ENCODE measurements at regions not wholly inside any gene's neighbourhood (a gene's known extent, or its start where the extent isn't known, plus 50 kb on each side); places are given as distances from the start of the nearest gene placed in this dataset.

DNA sequence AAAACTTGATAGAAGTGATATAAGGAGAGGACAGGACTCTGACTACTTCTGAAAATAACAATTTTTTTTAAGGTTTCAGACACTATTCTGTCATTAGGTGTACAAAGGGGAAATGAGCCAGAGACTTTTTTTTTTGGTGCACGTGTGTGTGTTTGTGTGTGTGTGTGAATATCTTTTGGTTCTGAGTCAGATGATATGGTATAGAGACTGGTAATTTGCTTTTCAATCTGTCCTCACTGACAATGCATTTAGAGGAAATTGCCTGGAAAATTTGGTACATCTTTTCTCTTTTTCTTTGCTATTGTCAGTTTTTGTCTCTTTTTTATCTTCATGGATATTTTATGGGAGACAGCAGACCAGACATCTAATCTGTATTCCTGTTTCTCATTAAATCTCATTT lies 59.3 kb downstream of the DDIT4L start:
- no peaks in the 10 kb centered on the region for H3K27me3 Mint-ChIP-seq
- no peak overlapping the region for H3K27ac Mint-ChIP-seq
- H3K9me3 Mint-ChIP-seq: peaks cover 1 to 4% (median 1%) of the 10 kb centered on the region in 3 donors
- no peaks in the 10 kb centered on the region for H3K36me3 Mint-ChIP-seq
- H3K4me1 Mint-ChIP-seq: no peaks in the 10 kb centered on the region
- no peak overlapping the region for H3K4me3 Mint-ChIP-seq

DNA sequence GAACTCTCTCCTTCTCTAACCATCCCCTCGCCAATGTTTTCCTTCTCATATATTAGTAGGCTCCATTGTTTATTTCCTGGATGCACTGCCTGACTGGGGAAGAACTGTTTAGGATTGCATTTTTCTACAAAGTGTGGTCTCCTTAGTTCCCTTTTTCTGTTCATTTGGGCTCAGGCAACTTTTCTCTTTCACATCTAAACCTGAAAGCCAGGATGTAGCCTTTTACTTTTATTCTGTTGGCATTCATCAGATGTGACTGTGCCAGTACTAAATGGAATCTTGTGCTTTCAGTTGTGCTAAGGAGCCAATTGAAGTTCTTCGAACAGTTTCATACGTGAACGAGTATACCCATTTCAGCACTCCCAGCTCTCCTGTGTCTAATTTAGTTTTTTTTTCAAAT lies 59.8 kb downstream of the DDIT4L start:
- no peaks in the 10 kb centered on the region for H3K4me1 Mint-ChIP-seq
- H3K4me3 Mint-ChIP-seq: no peak overlapping the region
- peaks cover 1 to 5% (median 1%) of the 10 kb centered on the region in 3 donors for H3K9me3 Mint-ChIP-seq
- H3K27me3 Mint-ChIP-seq: no peaks in the 10 kb centered on the region
- no peak overlapping the region for H3K27ac Mint-ChIP-seq
- no peaks in the 10 kb centered on the region for H3K36me3 Mint-ChIP-seq

DNA sequence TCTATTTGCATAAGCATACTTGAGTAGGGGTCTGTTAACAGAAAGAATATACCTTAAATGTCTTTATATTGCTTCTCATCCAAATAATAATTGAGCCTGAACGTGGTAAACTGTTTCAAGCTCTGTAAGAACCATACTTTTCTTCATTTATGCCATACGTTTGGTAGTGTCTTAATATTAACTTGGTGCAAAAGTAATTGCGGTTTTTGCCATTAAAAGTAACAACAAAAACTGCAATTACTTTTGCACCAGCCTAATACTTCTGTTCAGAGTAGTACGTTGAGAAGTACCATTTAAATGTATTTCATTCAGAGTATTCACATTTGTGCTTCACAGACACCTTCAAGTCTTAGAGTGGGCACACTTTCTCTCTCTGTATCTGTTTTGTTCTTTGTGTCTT lies 60.5 kb downstream of the DDIT4L start:
- no peaks in the 10 kb centered on the region for H3K4me1 Mint-ChIP-seq
- H3K27ac Mint-ChIP-seq: no peak overlapping the region
- no peak overlapping the region for H3K4me3 Mint-ChIP-seq
- peaks cover 1 to 12% (median 5%) of the 10 kb centered on the region in 3 donors for H3K9me3 Mint-ChIP-seq
- H3K36me3 Mint-ChIP-seq: no peaks in the 10 kb centered on the region
- no peaks in the 10 kb centered on the region for H3K27me3 Mint-ChIP-seq

DNA sequence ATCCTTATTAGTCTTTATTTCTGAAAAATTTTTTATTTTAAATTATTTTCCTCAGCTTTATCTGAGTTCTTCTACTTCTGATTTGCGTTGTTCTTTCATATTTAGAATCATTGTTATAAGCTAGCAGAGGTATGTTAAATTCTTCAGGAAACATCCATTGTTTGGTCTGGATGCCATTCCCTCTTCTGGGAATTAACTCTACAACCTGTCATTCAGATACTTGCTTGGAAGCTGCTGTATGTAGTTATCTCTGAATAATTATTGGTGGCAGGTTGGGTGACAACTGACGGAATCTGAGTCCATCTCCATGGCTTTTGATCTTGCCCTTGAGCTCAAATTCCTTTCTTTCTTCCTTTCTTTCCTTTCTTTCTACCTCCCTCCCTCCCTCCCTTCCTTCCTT lies 61.9 kb downstream of the DDIT4L start:
- H3K4me3 Mint-ChIP-seq: no peak overlapping the region
- peaks cover 1 to 23% (median 5%) of the 10 kb centered on the region in 3 donors for H3K9me3 Mint-ChIP-seq
- H3K27ac Mint-ChIP-seq: no peak overlapping the region

DNA sequence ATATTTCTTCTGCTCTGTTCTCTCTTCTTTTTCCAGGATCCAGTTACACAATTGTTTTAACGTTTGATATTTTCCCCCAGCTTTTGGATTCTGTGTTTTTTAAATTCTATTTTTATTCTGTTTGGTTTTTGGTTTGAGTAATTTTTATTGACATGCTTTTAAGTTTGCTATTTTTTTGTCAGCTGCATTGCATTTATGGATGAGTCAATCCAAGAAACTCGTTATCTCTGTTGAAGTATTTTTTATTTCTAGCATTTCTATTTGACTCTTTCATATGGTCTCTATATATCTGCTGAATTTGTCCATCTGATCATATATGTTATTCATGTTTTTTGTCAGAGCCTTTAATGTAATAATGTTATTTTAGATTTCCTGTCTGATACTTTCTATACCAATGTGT lies 65.6 kb downstream of the DDIT4L start:
- Mint-ChIP-seq H3K4me1 (no peaks in the 10 kb centered on the region), H3K27me3 (peaks cover 6% of the 10 kb centered on the region), H3K4me3 (no peak overlapping the region), H3K36me3 (no peaks in the 10 kb centered on the region), H3K9me3 (peaks cover 1 to 26% (median 10%) of the 10 kb centered on the region in 3 donors), H3K27ac (no peak overlapping the region)

More for the DNA sequence above, 61.9 kb downstream of the DDIT4L start:
- Mint-ChIP-seq H3K4me1 (no peaks in the 10 kb centered on the region), H3K36me3 (no peaks in the 10 kb centered on the region), H3K27me3 (no peaks in the 10 kb centered on the region)

DNA sequence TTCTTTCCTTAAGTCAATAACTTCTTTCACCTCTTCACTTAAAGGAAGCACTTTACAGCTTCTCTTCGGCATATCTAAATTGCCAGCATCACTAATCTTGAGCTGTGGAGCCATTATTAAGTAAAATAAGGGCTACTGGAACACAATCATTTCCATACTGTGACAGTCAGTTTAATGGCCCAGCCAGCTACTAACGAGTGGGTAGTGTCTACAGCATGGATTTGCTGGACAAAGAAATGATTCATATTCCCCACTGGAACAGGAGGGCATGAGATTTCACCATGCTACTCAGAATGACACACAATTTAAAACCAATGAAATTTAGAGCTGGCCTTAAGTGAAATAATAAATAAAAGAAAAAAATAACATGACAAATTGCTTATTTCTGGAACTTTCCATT lies 72.1 kb downstream of the DDIT4L start:
- Mint-ChIP-seq H3K27ac (no peak overlapping the region), H3K27me3 (peaks cover 9% of the 10 kb centered on the region), H3K9me3 (peaks cover 0 to 6% (median 3%) of the 10 kb centered on the region in 3 donors), H3K4me1 (no peaks in the 10 kb centered on the region), H3K36me3 (no peaks in the 10 kb centered on the region), H3K4me3 (no peak overlapping the region)

DNA sequence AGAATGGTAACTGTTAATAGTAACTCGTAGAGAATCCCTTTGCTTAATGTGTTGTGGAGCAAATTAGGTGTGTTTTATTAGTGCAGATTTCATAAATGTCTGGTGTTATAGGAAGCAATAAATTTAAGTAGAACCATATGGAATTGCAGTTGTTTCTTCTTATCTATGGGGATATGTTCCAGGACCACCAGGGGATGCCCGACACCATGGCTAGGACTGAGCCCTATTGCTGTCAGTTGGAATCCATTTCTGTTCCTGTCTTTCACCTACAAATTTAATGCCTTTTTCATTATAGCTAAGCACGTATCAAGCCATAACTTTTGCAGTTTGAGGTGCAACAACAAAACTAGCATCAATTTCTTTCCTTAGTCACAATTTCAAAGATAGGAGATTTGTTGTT lies 72.5 kb downstream of the DDIT4L start:
- Mint-ChIP-seq H3K4me3 (no peak overlapping the region), H3K27ac (no peak overlapping the region), H3K36me3 (no peaks in the 10 kb centered on the region)

DNA sequence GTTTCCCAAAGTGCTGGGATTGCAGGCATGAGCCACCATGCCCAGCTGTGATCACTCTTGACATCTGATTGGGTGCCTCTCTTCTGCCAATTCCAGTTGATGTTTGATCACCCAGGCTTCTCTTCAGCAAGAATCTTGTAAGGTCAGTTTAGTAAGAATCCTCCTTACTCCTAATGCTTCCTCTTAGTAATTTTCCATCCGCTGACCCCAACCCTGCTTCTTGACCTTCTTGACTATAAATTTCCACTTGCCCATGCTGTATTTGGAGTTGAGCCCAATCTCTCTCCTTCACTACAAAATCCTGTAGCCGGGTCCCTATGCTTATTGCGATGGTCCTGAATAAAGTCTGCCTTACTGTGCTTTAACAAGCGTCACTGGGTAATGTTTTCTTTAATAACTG lies 75.4 kb downstream of the DDIT4L start:
- H3K27ac Mint-ChIP-seq: no peak overlapping the region
- no peak overlapping the region for H3K4me3 Mint-ChIP-seq
- no peaks in the 10 kb centered on the region for H3K36me3 Mint-ChIP-seq
- H3K27me3 Mint-ChIP-seq: peaks cover 3% of the 10 kb centered on the region
- no peaks in the 10 kb centered on the region for H3K4me1 Mint-ChIP-seq
- H3K9me3 Mint-ChIP-seq: peaks cover 0 to under 1% (median under 1%) of the 10 kb centered on the region in 3 donors

More for the DNA sequence above, 72.5 kb downstream of the DDIT4L start:
- peaks cover 9% of the 10 kb centered on the region for H3K27me3 Mint-ChIP-seq
- H3K9me3 Mint-ChIP-seq: peaks cover 0 to 6% (median 3%) of the 10 kb centered on the region in 3 donors
- H3K4me1 Mint-ChIP-seq: no peaks in the 10 kb centered on the region

DNA sequence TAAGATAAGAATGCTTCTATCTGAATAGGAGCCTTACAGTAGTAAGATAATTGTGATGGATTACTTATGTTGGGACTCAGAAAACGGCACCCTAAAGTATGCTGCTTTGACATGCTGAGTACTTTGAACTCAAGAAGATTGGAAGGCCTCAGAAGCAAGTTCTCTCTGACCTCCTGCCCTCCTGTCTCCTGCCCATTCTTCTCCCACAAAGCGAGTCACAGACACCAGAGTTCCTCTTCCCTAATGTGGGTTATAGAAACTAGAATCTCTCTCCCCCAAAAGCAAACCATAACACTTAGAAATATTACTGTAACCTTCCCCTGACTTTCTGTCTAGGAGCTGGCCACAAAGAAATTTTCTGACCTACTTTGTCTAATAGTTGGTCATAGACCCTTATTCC lies 76.5 kb downstream of the DDIT4L start:
- Mint-ChIP-seq H3K4me3 (no peak overlapping the region), H3K27ac (no peak overlapping the region), H3K9me3 (no peaks in the 10 kb centered on the region), H3K27me3 (peaks cover 1% of the 10 kb centered on the region), H3K36me3 (no peaks in the 10 kb centered on the region), H3K4me1 (peaks cover 0 to 3% (median 1%) of the 10 kb centered on the region in 3 donors)

DNA sequence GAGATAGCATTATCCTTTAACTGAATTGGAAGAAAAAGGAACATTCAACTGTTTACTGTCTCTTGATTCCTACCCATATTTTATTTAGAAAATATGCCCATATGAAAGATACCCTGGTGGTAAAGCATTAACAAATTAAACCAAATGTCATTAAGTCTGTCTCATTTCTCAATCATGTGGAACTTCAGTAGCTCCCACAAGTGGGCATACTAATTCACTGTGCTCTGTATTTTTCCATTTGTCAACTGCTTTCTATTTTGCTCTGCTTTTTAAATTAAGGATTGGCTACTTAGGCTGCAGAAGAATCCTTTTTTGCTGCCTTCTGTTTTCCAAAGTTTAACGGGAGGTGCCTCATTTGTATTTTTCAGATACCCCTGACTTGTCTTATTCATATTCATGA lies 77.2 kb downstream of the DDIT4L start:
- H3K27me3 Mint-ChIP-seq: peaks cover 1% of the 10 kb centered on the region
- no peak overlapping the region for H3K27ac Mint-ChIP-seq
- H3K36me3 Mint-ChIP-seq: no peaks in the 10 kb centered on the region
- H3K4me1 Mint-ChIP-seq: peaks cover 3 to 5% (median 5%) of the 10 kb centered on the region in 3 donors
- no peak overlapping the region for H3K4me3 Mint-ChIP-seq
- H3K9me3 Mint-ChIP-seq: no peaks in the 10 kb centered on the region

DNA sequence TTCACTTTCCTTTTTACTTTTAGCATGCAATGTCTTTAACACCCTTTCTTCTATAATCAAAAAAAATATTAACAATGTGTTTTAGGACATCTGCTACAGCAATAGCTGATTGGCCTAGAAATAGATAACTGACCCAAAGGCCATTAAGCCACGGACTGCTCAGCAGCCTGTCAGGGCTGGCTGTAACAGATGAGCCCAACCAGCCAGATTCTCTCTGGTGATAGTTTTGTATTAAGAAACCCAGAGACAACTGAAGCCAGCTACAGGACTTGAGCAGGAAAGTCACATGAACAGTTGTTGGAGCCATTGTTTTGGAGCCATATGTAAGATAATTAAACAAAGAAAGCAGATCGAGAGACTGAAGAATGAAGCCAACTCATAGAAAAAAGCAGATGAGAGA lies 80.3 kb downstream of the DDIT4L start:
- Mint-ChIP-seq H3K36me3 (no peaks in the 10 kb centered on the region), H3K27me3 (no peaks in the 10 kb centered on the region), H3K4me1 (peaks cover 13 to 17% (median 17%) of the 10 kb centered on the region in 3 donors), H3K27ac (no peak overlapping the region), H3K9me3 (no peaks in the 10 kb centered on the region), H3K4me3 (no peak overlapping the region)

DNA sequence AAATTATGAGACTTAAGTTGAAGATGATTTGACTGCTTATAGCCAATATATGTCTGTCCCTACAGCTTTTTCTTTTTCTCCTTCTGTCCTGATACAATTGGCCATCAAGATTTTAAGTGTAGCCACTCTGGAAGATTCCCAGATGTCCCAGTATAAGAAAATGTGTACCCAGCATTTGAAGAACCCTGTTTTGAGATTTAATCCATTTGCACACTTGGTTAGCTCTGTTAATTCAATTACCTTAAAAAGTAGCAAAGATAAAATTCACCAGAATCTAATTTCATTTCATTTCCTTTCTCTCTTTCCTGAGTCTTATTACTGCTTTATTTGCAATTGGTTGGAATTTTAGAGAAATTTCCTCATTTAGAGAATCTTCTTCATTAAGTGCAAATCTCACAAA lies 81.4 kb downstream of the DDIT4L start:
- no peak overlapping the region for H3K4me3 Mint-ChIP-seq
- H3K27me3 Mint-ChIP-seq: no peaks in the 10 kb centered on the region
- no peaks in the 10 kb centered on the region for H3K9me3 Mint-ChIP-seq
- H3K27ac Mint-ChIP-seq: no peak overlapping the region
- peaks cover 13 to 17% (median 17%) of the 10 kb centered on the region in 3 donors for H3K4me1 Mint-ChIP-seq
- H3K36me3 Mint-ChIP-seq: no peaks in the 10 kb centered on the region

DNA sequence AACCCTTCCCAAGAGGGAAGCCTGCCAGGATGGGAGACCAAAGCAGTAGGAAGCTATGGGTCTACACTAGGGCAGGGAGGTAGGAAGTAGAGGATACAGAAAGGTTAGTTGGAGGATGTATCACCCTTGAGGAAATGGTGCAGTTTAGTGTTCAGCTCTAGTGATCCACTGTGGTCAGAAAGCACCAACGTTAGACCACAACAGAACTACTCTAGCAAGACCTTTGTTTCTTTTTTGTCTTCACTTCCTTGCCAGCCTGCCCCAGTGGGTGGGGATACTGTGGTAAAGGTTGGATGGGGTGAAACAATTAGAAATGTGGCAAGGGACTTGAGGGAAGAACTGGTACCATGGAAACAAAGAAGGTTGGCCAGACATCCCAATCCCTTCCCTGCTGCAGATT lies 83.3 kb downstream of the DDIT4L start:
- Mint-ChIP-seq H3K9me3 (no peaks in the 10 kb centered on the region), H3K27me3 (no peaks in the 10 kb centered on the region), H3K27ac (no peak overlapping the region), H3K36me3 (no peaks in the 10 kb centered on the region), H3K4me3 (peak overlapping the region in 2 of 4 donors; percentile 52 to 59), H3K4me1 (peaks cover 13 to 20% (median 19%) of the 10 kb centered on the region in 3 donors)

DNA sequence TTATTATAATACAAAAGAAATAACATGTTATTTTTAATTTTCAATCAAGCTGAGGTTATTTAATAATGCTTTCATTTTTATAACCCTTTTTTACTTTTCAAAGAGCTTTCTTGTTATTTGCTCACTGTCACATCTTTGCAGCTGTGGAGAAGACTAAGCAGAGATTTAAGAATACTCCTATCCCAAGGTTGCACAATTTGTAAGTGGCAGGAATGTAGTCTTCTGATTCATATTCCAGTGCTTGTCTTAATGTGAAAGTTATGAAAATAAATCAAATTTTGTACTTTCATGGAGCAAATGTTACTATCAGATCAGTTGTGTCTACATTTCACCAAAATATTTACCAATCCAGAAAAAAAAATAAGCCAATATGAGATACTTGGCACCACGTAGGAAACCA lies 86.6 kb downstream of the DDIT4L start:
- Mint-ChIP-seq H3K36me3 (no peaks in the 10 kb centered on the region), H3K27ac (no peak overlapping the region), H3K27me3 (peaks cover 10% of the 10 kb centered on the region), H3K9me3 (no peaks in the 10 kb centered on the region), H3K4me1 (peaks cover 18 to 35% (median 32%) of the 10 kb centered on the region in 3 donors), H3K4me3 (no peak overlapping the region)

DNA sequence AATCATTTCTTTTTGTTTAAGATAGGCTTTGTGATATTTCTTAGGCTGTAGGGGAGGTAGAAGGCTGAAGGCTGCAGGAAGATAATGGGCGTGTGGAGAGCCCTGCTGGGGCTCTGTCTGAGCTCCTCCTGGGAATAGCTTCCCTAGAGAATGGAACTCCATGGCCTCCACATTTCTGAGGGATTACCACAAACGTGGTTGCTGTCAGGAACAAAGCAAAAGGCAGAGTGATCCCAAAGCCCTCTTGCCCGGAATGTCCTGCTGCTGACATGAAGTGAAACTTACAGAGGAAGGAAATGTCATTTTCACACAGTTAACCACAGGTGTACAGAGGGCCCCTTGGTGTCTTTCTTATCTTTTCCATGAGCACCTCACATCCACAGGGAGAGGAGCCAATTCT lies 89.3 kb downstream of the DDIT4L start:
- Mint-ChIP-seq H3K9me3 (no peaks in the 10 kb centered on the region), H3K27ac (no peak overlapping the region), H3K4me3 (peak overlapping the region in 2 of 4 donors; percentile 56 to 83), H3K27me3 (peaks cover 10% of the 10 kb centered on the region), H3K4me1 (peaks cover 9 to 18% (median 18%) of the 10 kb centered on the region in 3 donors), H3K36me3 (no peaks in the 10 kb centered on the region)

DNA sequence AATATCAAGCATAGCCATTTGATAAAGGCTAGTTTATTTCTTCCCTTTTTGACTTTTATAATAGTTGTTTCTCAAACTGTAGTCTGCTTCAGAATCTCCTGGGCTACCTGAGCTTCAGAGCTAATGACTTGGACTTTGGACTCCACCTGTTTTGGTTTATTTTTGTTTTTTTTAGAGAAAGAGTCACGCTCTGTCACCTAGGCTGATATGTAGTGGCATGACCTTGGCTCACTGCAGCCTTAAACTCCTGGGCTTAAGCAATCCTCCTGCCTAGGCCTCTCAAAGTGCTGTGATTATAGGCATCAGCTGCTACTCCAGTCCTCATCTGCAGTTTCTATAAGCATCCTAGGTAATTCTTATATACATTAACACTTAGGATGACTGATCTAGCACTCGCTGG lies 90.5 kb downstream of the DDIT4L start:
- H3K36me3 Mint-ChIP-seq: no peaks in the 10 kb centered on the region
- H3K9me3 Mint-ChIP-seq: no peaks in the 10 kb centered on the region
- no peak overlapping the region for H3K27ac Mint-ChIP-seq
- H3K27me3 Mint-ChIP-seq: peaks cover 11% of the 10 kb centered on the region
- H3K4me1 Mint-ChIP-seq: peaks cover 18 to 21% (median 20%) of the 10 kb centered on the region in 3 donors
- no peak overlapping the region for H3K4me3 Mint-ChIP-seq

DNA sequence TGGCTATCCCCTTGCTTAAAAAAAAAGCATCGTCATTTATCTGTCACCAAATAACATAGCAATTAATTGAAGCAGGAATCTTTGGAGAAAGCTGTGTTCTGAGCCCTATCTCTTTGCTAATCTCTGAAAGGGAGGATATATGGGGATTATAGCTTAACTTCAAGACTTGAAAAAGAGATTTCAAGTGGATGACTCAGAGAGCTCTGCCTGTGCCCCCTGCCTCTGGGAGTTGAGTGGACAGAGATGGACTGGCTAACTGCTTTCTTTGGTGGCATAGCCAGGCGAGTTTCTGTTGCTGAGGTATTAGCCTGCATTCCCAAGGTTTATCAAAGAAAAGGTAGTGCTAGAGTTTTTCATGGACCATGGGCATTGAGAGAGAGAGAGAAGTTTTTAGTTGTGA lies 91.6 kb downstream of the DDIT4L start:
- Mint-ChIP-seq H3K4me1 (peaks cover 18 to 22% (median 22%) of the 10 kb centered on the region in 3 donors), H3K4me3 (no peak overlapping the region), H3K36me3 (no peaks in the 10 kb centered on the region), H3K27me3 (peaks cover 11% of the 10 kb centered on the region), H3K27ac (no peak overlapping the region), H3K9me3 (no peaks in the 10 kb centered on the region)

Data from IgD-negative memory B cell (primary cell).